LHCN-M2 (cell line): ENCODE measurements at regions not wholly inside any gene's neighbourhood (a gene's known extent, or its start where the extent isn't known, plus 50 kb on each side); places are given as distances from the start of the nearest gene placed in this dataset.
"Not testable (repeated sequence)": the region's sequence is repeated elsewhere in the genome, so short reads cannot be mapped to it uniquely, and the experiment has no call there.

Experiments
- DNase-seq: peaks from one replicate; pipeline ENCODE4 v3.0.0-alpha.2; 2012; ENCODE audit warnings: low read depth

GRCh38 chr2:234898534-234899053, 53.2 kb upstream of the SH3BP4 start:
- no peak for DNase-seq

- DNase-seq = not testable (repeated sequence)
These were observed 63.4 kb upstream of the SH3BP4 start for GRCh38 chr2:234888442-234888841.

GRCh38 chr2:234887195-234887594, 64.6 kb upstream of the SH3BP4 start:
- DNase-seq = no peak

GRCh38 chr2:234885886-234886285, 65.9 kb upstream of the SH3BP4 start:
- no peak for DNase-seq

GRCh38 chr2:234885118-234885517, 66.7 kb upstream of the SH3BP4 start:
- DNase-seq = no peak

GRCh38 chr2:234884591-234884990, 67.2 kb upstream of the SH3BP4 start:
- DNase-seq = no peak

- peak; percentile 88 for DNase-seq
These were observed 70.2 kb upstream of the SH3BP4 start for GRCh38 chr2:234881413-234882241.

GRCh38 chr2:234880551-234881211, 71.1 kb upstream of the SH3BP4 start:
- peak; percentile 80 for DNase-seq

GRCh38 chr2:234879671-234880455, 72.0 kb upstream of the SH3BP4 start:
- DNase-seq = peak; percentile 29

GRCh38 chr2:234876621-234877020, 75.2 kb upstream of the SH3BP4 start:
- not testable (repeated sequence) for DNase-seq

GRCh38 chr2:234874347-234875046, 77.3 kb upstream of the SH3BP4 start:
- no peak for DNase-seq

- DNase-seq = no peak
These were observed 78.0 kb upstream of the SH3BP4 start for GRCh38 chr2:234873828-234874173.

GRCh38 chr2:234873103-234873827, 78.6 kb upstream of the SH3BP4 start:
- DNase-seq = no peak

GRCh38 chr2:234869969-234870368, 81.8 kb upstream of the SH3BP4 start:
- DNase-seq = no peak

GRCh38 chr2:234869164-234869563, 82.7 kb upstream of the SH3BP4 start:
- no peak for DNase-seq

GRCh38 chr2:234867882-234868285, 83.9 kb upstream of the SH3BP4 start:
- no peak for DNase-seq

- no peak for DNase-seq
These were observed 86.2 kb upstream of the SH3BP4 start for GRCh38 chr2:234865586-234865985.

- no peak for DNase-seq
These were observed 86.8 kb upstream of the SH3BP4 start for GRCh38 chr2:234865040-234865439.

GRCh38 chr2:234864506-234864905, 87.3 kb upstream of the SH3BP4 start:
- no peak for DNase-seq

- DNase-seq = peak; percentile 24
These were observed 88.5 kb upstream of the SH3BP4 start for GRCh38 chr2:234863043-234863934.
